ENCODE measurements at regions not wholly inside any gene's neighbourhood (a gene's known extent, or its start where the extent isn't known, plus 50 kb on each side); places are given as distances from the start of the nearest gene placed in this dataset.

- peak; percentile 58 for DNase-seq
These were observed 382.2 kb upstream of the TLE4 start for GRCh38 chr9:79189511-79189924.

- DNase-seq: no peak
These were observed 378.8 kb upstream of the TLE4 start for GRCh38 chr9:79193001-79193400.

GRCh38 chr9:79193501-79194223, 378.1 kb upstream of the TLE4 start:
- DNase-seq: no peak

- no peak for DNase-seq
These were observed 375.9 kb upstream of the TLE4 start for GRCh38 chr9:79195879-79196278.

DNA sequence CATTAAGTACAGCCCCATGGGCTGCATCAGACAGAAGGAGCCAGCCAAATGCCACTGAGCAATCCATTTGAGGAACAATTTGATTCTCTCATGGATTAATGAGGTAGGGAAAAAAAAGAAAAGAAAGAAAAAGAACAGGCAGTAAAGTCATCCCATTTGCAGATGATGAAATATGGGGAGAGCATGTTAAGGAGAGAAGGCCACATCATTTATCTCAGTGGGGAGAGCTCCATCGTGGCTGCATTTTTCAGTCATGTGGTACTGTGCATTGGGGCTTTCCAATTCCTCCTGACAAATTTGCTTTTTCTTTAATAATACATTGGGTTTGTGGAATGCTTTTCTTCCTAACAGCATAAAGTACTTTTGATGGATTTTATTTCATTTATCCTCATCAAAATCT, 375.2 kb upstream of the TLE4 start:
- DNase-seq: no peak

GRCh38 chr9:79200336-79200735, 371.4 kb upstream of the TLE4 start:
- DNase-seq: no peak

- DNase-seq: no peak
These were observed 370.1 kb upstream of the TLE4 start for GRCh38 chr9:79201636-79202035.

DNA sequence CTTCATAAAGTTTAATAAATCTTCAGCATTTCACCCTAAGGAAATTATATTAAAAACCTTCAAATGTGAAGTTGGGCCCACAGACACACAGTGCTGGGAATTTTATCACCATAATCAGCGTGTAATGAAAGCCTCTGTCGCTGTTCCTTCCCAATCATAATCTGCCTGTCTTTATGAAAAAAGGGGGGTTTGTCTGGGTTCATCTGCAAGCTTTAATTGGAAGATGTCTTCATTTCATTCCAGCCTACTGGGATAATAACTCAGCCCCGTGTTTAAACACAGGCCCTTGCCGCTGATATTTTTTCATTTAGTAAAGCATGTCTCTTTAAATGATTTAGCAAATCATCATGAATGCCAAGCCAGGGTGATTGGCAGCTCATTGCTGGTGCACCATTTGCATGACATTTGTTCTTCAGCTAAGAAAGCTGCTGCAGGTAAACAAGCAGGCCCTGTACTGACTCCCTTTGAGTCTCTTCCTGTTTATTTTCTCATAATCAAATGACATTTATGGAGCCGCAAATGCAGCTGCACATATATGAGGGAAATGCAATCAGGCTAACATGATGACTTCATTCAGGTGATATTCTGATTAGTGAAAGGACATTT, 362.9 kb upstream of the TLE4 start:
- no peak for DNase-seq

DNA sequence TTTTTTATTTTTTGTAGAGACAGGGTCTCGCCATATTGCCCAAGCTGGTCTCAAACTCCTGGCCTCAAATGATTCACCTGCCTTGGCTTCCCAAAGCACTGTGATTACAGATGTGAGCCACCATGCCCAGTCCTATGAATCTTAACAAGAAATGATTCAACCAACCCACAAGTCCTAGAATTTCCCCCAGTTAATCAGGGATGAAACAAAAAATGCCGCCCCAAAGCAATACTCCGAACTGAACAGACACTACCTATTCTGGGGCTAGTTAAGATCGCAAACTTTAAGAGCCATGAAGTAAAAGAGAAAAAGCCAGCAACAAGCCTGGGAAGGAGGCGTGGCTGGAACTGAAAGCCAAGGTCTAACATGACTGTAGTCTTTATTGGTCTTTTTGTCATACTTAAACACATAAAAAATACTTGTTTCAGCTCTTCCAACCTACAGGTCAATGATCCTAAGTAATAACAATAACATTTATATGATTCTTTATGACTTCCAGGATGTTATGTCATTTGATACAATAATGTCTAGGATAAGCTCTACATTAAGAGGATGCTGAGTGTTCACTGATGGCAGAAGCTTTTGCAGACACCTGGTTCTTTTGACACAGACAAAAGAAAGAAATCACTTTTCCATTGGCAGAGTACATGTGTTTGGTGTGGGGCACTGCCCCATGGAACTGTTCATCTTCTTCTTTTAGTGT, 361.1 kb upstream of the TLE4 start:
- no peak for DNase-seq

DNA sequence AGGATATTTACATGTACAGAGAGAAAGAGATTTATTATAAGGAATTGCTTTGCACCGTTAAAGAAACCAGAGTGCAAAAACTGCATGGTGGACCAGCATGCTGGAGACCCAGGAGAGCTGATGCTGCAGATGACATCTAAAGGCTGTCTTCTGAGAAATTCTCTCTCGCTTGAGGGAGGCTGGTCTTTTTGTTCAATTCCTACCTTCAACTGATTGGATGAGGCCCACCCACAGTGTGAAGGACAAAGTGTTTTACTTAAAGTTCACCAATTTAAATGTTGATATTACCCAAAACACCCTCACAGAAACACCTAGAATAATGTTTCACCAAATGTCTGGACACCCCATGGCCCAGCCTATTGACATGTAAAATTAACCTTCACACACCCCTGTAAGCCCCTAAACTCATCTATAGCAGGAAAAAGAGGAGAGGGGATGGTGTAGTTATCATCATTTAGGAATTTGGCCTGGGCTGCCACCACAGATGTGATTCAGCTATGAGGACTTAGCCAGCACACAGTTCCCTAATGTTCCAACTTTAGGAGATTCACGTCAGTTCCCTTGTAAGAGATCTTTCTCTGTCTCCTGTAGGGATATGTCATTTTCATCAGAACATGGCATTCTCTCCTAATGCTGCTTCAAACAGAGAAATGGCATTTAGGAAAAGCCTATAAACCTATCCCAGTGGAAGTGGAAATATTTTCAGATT, 358.2 kb upstream of the TLE4 start:
- DNase-seq: no peak

DNA sequence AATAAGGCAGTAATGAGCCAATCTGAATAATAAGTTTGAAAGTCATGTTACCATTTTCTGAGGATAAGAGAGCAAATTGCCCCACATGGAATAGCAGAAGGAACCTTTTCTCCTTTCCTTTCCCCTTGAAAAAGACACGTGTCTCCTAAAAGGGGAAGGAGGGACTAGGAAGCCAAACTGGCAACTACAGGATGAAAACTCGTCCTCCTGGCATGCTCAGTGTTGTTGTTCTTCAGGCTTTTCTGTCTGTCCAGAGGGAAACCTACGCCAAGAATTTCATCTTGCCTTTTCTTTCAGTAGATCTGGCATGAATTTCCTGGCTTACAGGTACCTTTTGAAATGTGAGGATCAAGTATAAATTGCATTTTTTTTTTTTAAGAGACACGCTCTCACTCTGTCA, 355.9 kb upstream of the TLE4 start:
- DNase-seq: no peak

DNA sequence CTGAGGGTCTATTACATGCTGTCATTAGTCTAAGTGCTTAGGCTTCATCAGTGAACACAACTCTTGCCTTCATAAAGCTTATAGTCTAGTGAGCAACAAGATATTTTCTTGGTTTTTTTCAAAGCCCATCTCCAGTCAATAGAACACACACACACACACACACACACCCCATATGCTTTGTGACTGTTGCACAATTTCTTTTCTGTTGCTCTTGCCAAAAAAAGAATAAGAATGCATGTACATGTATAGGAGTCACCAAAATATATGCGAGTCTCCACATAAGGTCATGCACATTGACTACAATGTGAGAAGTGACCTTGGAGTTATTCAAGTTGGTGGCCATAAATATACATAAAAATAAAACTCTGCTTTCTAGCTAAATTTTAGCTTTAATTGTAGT, 351.5 kb upstream of the TLE4 start:
- DNase-seq: no peak

- DNase-seq: no peak
These were observed 351.1 kb upstream of the TLE4 start for GRCh38 chr9:79220666-79221065.

DNA sequence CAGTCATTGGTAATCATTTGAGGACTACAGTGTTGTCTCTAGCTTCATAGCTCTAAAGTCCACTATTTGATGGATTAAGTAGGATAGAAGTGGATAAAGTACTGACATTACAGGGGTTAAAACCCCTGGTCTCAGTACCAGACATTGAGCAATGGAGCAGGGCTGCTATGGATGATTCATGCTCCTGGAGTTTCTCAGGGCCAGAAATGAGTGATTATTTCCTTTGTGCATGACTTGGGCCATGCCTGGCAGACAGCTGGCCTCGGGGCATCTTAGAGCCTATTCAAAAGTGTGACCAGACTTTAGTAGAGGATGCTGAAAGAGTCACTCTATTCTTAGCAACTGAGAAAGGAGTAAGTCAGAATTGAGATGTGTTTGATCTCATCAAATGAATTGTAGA, 350.7 kb upstream of the TLE4 start:
- peak; percentile 44 for DNase-seq

- no peak for DNase-seq
These were observed 349.3 kb upstream of the TLE4 start for GRCh38 chr9:79222483-79222882.

DNA sequence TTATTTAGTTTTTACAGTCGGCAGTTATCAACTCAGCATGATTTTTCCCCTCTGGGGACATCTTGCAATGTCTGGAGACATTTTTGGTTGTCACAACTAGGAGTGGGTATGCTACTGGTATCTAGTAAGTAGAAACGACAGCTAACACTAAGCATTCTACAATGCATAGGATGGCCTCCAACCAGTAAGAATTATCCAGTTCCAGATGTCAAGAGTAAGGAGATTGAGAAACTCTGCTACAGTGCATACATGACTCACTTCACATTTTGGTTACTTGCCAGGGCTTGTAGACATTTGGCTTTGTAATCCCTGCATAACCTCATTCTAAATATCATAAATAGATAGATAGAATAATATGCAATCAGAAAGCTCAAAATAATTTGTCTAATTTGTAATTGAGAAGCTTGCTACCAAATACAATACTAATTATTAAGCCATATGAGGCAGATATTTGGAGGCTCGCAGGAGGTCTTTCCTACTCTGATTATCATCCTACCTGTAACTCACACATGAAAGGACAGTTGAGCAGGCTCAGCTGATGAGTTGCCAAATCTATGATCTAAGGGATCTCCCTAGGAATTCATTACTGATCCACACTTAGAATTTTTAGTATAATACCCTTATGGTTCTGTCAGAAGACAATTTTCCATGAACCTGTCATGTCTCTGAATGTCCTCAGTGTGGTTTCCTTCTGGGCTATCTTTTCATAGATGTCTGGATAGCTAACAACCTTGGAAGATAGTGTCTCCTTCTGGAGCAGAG, 346.9 kb upstream of the TLE4 start:
- DNase-seq: no peak

- peak; percentile 16 for DNase-seq
These were observed 338.2 kb upstream of the TLE4 start for GRCh38 chr9:79233542-79233941.

DNA sequence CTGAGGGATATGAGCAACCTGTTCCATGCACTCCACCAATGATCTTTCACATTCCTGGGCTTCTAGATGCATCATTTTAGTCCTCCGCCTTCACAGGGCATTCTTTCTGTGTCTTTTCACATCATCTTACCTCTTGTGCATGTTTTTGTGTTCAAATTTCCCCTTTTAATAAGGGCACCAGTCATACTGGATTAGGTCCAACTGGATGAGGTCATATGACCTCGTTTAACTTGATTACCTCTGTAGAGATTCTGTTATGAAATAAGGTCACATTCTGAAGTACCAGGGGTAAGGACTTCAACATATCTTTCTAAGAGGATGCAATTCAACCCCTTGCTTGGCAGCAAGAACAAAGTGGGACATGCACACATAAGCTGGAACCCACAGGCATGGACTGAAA, 335.3 kb upstream of the TLE4 start:
- DNase-seq: no peak

DNA sequence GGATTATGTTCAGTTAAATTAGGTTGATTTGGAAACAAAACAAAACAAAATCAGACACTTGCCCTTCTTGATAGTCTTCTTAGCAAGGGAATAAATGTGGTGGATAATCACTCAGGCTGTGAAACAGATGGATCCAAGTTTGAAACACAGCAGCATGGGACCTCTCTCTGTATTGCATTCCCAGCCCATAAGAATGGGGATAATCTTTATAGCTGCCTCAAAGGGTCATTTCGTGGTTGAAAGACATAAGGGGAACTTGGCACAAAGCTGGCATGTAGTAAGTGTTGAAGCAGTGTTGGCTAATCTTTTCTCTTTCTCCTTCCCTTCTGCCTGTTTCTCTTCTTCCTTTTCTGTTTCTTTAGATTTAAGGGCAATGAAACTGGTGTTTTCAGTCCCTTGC, 333.9 kb upstream of the TLE4 start:
- no peak for DNase-seq

- DNase-seq: no peak
These were observed 331.0 kb upstream of the TLE4 start for GRCh38 chr9:79240774-79241173.

DNA sequence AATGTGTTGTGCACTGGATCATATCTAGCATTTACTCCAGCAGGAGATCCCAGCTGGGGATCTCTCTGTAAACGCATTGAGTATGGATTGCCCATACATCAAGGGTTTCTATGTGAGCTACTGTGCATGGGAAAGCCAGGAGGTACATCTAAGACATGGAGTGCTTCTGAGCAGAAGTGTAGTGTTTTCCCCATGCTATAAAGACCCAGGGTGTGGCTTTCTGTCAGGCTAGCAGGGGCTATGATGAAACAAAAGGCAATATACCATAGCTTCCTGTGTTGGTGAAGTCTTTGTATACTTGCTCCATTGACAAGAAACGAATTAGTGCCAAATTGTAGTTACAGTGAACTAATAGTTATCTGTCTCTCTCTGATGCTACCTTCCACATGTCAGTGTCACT, 329.3 kb upstream of the TLE4 start:
- no peak for DNase-seq

GRCh38 chr9:79246170-79246569, 325.6 kb upstream of the TLE4 start:
- DNase-seq: no peak

GRCh38 chr9:79247021-79247420, 324.7 kb upstream of the TLE4 start:
- no peak for DNase-seq

All from kidney glomerular epithelial cell (primary cell).